GM18505 (cell line): ENCODE measurements at regions not wholly inside any gene's neighbourhood (a gene's known extent, or its start where the extent isn't known, plus 50 kb on each side); places are given as distances from the start of the nearest gene placed in this dataset.

Experiments used
- ATAC-seq: cut with Tn5 transposase; IDR thresholded peaks from one replicate; pipeline ENCODE4 v1.9.1; 2021; ENCODE audit not compliant: unreplicated experiment
- POLR2A ChIP-seq: IDR thresholded peaks from 4 replicates; pipeline ENCODE4 v1.6.1; 2011; ENCODE audit warnings: borderline replicate concordance; ENCODE audit not compliant: insufficient read depth, insufficient read length; ENCODE audit errors: extremely low read depth

- TF ChIP-seq POLR2A = no peak
- no peak for ATAC-seq
Measured at GRCh38 chr6:23678626-23679025, 447.4 kb upstream of the NRSN1 start.

GRCh38 chr6:23681743-23682142 lies 444.3 kb upstream of the NRSN1 start:
- TF ChIP-seq POLR2A = no peak
- ATAC-seq = no peak

GRCh38 chr6:23688650-23689049 lies 437.4 kb upstream of the NRSN1 start:
- no peak for TF ChIP-seq POLR2A
- no peak for ATAC-seq

GRCh38 chr6:23690453-23691049 lies 435.5 kb upstream of the NRSN1 start:
- no peak for TF ChIP-seq POLR2A
- ATAC-seq = no peak

- no peak for ATAC-seq
- no peak for TF ChIP-seq POLR2A
Measured at GRCh38 chr6:23692184-23692583, 433.8 kb upstream of the NRSN1 start.

GRCh38 chr6:23696992-23697391 lies 429.0 kb upstream of the NRSN1 start:
- TF ChIP-seq POLR2A = no peak
- ATAC-seq = no peak

- TF ChIP-seq POLR2A = no peak
- no peak for ATAC-seq
Measured at GRCh38 chr6:23704479-23705052, 421.4 kb upstream of the NRSN1 start.

- no peak for ATAC-seq
- no peak for TF ChIP-seq POLR2A
Measured at GRCh38 chr6:23705697-23706096, 420.3 kb upstream of the NRSN1 start.

- no peak for ATAC-seq
Measured at GRCh38 chr6:23712756-23713155, 413.3 kb upstream of the NRSN1 start.

GRCh38 chr6:23713211-23713610 lies 412.8 kb upstream of the NRSN1 start:
- ATAC-seq = no peak
- no peak for TF ChIP-seq POLR2A

More at GRCh38 chr6:23712756-23713155, 413.3 kb upstream of the NRSN1 start:
- no peak for TF ChIP-seq POLR2A

GRCh38 chr6:23728707-23729106 lies 397.3 kb upstream of the NRSN1 start:
- ATAC-seq = no peak
- TF ChIP-seq POLR2A = no peak

GRCh38 chr6:23731609-23732008 lies 394.4 kb upstream of the NRSN1 start:
- no peak for TF ChIP-seq POLR2A
- ATAC-seq = no peak

GRCh38 chr6:23732521-23732920 lies 393.5 kb upstream of the NRSN1 start:
- ATAC-seq = no peak
- TF ChIP-seq POLR2A = no peak

GRCh38 chr6:23735151-23735550 lies 390.9 kb upstream of the NRSN1 start:
- TF ChIP-seq POLR2A = no peak
- no peak for ATAC-seq
